H1 (cell line): ENCODE measurements at regions not wholly inside any gene's neighbourhood (a gene's known extent, or its start where the extent isn't known, plus 50 kb on each side); places are given as distances from the start of the nearest gene placed in this dataset.

ENCODE experiments used
- CTCF ChIA-PET: fragments of 300-600 bp; sonication (Branson Sonifier 250); formaldehyde crosslinking; loops from one replicate; lab custom pipeline; 2021; ENCODE audit not compliant: partially characterized antibody; lab: Charles Lee
- POLR2A ChIA-PET: fragments of 300-600 bp; sonication (Branson Sonifier 250); formaldehyde crosslinking; loops from one replicate; lab custom pipeline; 2021; ENCODE audit warnings: inconsistent platforms; ENCODE audit not compliant: partially characterized antibody; lab: Charles Lee
- DNase-seq, 2 experiments: peaks; one replicate each; pipeline versions ENCODE4 v3.0.0 to v3.0.0-alpha.2; 2010 to 2022; ENCODE audit warnings: low spot score in 2 of 2, low read depth in 1 of 2, mixed read lengths in 1 of 2
- FAIRE-seq: peaks from 2 replicates; lab custom pipeline; 2011; peaks lifted over from hg19 to GRCh38; lab: Jason Lieb, UNC
- H2AFZ ChIP-seq: 2 replicates; pipeline ENCODE4 v1.8.1; 2012; ENCODE audit warnings: low read length, inconsistent platforms
- H2AK5ac ChIP-seq: 2 replicates; pipeline ENCODE4 v1.6.1; 2013; ENCODE audit warnings: low read depth, low read length
- H2BK120ac ChIP-seq: replicated peaks from 2 replicates; pipeline ENCODE3; 2013; ENCODE audit warnings: low read depth, low read length, inconsistent platforms
- H2BK12ac ChIP-seq: 2 replicates; pipeline ENCODE4 v1.6.1; 2013; ENCODE audit warnings: low read depth, low read length
- H2BK15ac ChIP-seq: 2 replicates; pipeline ENCODE4 v1.6.1; 2013; ENCODE audit warnings: low read length
- H2BK20ac ChIP-seq: 2 replicates; pipeline ENCODE4 v1.6.1; 2013; ENCODE audit warnings: low read length
- H2BK5ac ChIP-seq: 2 replicates; pipeline ENCODE4 v1.6.1; 2013; ENCODE audit warnings: low read depth, low read length
- H3K14ac ChIP-seq: 2 replicates; pipeline ENCODE4 v1.6.1; 2013; ENCODE audit warnings: inconsistent platforms; ENCODE audit not compliant: insufficient read length
- H3K18ac ChIP-seq: 2 replicates; pipeline ENCODE4 v1.6.1; 2013; ENCODE audit warnings: low read length; ENCODE audit errors: extremely low read depth
- H3K23ac ChIP-seq: 2 replicates; pipeline ENCODE4 v1.6.1; 2013; ENCODE audit warnings: inconsistent platforms; ENCODE audit not compliant: insufficient read length
- H3K23me2 ChIP-seq: 2 replicates; pipeline ENCODE4 v1.6.1; 2013; ENCODE audit warnings: low read depth, low read length
- H3K27ac ChIP-seq: 2 replicates; pipeline ENCODE4 v1.6.1; 2011; ENCODE audit warnings: low read depth, low read length, inconsistent platforms
- H3K27me3 ChIP-seq, 4 experiments: replicated peaks in 1 of 4; 1 replicate in 1 of 4; 2 replicates in 3 of 4; pipeline versions ENCODE4 v1.6.1 to v1.8.1; 2011 to 2013; ENCODE audit warnings: low read length in 3 of 4, mild to moderate bottlenecking in 3 of 4, inconsistent platforms in 2 of 4, mixed read lengths in 2 of 4, moderate library complexity in 1 of 4; ENCODE audit not compliant: control insufficient read depth in 3 of 4, insufficient read depth in 3 of 4; ENCODE audit errors: extremely low read depth in 1 of 4
- H3K36me3 ChIP-seq, 4 experiments: 2 replicates each; pipeline versions ENCODE4 v1.6.1 to v1.8.1; 2011 to 2013; ENCODE audit warnings: mild to moderate bottlenecking in 4 of 4, low read length in 3 of 4, moderate library complexity in 2 of 4, control low read depth in 1 of 4, inconsistent platforms in 1 of 4; ENCODE audit not compliant: insufficient read depth in 4 of 4, control insufficient read depth in 2 of 4
- H3K4ac ChIP-seq: replicated peaks from 2 replicates; pipeline ENCODE3; 2013; ENCODE audit warnings: low read length, low read depth, mixed read lengths, inconsistent platforms; ENCODE audit not compliant: insufficient read length
- H3K4me1 ChIP-seq, 4 experiments: replicated peaks in 1 of 4; 1 replicate in 1 of 4; 2 replicates in 3 of 4; pipeline versions ENCODE4 v1.6.1 to v1.8.1; 2011 to 2013; ENCODE audit warnings: low read length in 3 of 4, inconsistent platforms in 2 of 4, mixed read lengths in 1 of 4; ENCODE audit not compliant: insufficient read depth in 4 of 4, control insufficient read depth in 3 of 4
- H3K4me2 ChIP-seq, 2 experiments: 2 replicates each; pipeline versions ENCODE4 v1.6.1 to v1.8.1; 2011 to 2013; ENCODE audit warnings: low read depth in 2 of 2, low read length in 2 of 2, control low read depth in 1 of 2, inconsistent platforms in 1 of 2, mild to moderate bottlenecking in 1 of 2; ENCODE audit not compliant: insufficient read depth in 1 of 2
- H3K4me3 ChIP-seq, 4 experiments: fragments of 200-600, 300-600 bp in 1 of 4; sonication (generic), shearing (Covaris generic), sonication (Bioruptor Twin) in 1 of 4; 2 replicates each; pipeline versions ENCODE4 v1.5.1 to v1.8.1; 2011 to 2016; ENCODE audit warnings: low read length in 4 of 4, low read depth in 3 of 4, control low read depth in 2 of 4, inconsistent platforms in 2 of 4, mild to moderate bottlenecking in 2 of 4, mixed read lengths in 1 of 4, moderate library complexity in 1 of 4; ENCODE audit not compliant: insufficient read depth in 2 of 4; ENCODE audit errors: extremely low read depth in 1 of 4
- H3K56ac ChIP-seq: replicated peaks from 2 replicates; pipeline ENCODE3; 2013; ENCODE audit warnings: low read depth, mild to moderate bottlenecking, mixed read lengths, low read length, inconsistent platforms; ENCODE audit not compliant: insufficient read length
- H3K79me1 ChIP-seq: 2 replicates; pipeline ENCODE4 v1.6.1; 2013; ENCODE audit warnings: low read depth, low read length, control low read depth
- H3K79me2 ChIP-seq, 2 experiments: 2 replicates each; pipeline versions ENCODE4 v1.6.1 to v1.8.1; 2012 to 2013; ENCODE audit warnings: low read length in 2 of 2, mild to moderate bottlenecking in 2 of 2, inconsistent platforms in 1 of 2; ENCODE audit not compliant: insufficient read depth in 2 of 2, control insufficient read depth in 1 of 2
- H3K9ac ChIP-seq, 4 experiments: replicated peaks in 1 of 4; 1 replicate in 1 of 4; 2 replicates in 3 of 4; pipeline versions ENCODE4 v1.6.1 to v1.8.1; 2011 to 2013; ENCODE audit warnings: low read depth in 3 of 4, low read length in 3 of 4, control low read depth in 2 of 4, mild to moderate bottlenecking in 2 of 4, moderate library complexity in 2 of 4, inconsistent platforms in 1 of 4; ENCODE audit errors: extremely low read depth in 1 of 4
- H3K9me3 ChIP-seq, 2 experiments: 2 replicates each; pipeline versions ENCODE4 v1.6.1 to v1.8.1; 2012 to 2013; ENCODE audit warnings: mild to moderate bottlenecking in 2 of 2, moderate library complexity in 2 of 2, control low read depth in 1 of 2, inconsistent platforms in 1 of 2, low read depth in 1 of 2, low read length in 1 of 2, mixed read lengths in 1 of 2; ENCODE audit not compliant: insufficient read depth in 2 of 2
- H4K20me1 ChIP-seq, 2 experiments: replicated peaks in 1 of 2; 2 replicates each; pipeline versions ENCODE3 to v1.8.1; 2011 to 2013; ENCODE audit warnings: inconsistent platforms in 2 of 2, low read length in 2 of 2, mild to moderate bottlenecking in 1 of 2; ENCODE audit not compliant: insufficient read depth in 2 of 2, control insufficient read depth in 1 of 2
- H4K5ac ChIP-seq: 2 replicates; pipeline ENCODE4 v1.6.1; 2013; ENCODE audit warnings: low read length, low read depth, mixed read lengths, inconsistent platforms; ENCODE audit not compliant: insufficient read length
- H4K8ac ChIP-seq: 2 replicates; pipeline ENCODE4 v1.8.0; 2013; ENCODE audit warnings: mild to moderate bottlenecking, moderate library complexity, low read length, inconsistent platforms; ENCODE audit not compliant: insufficient read depth; ENCODE audit errors: extremely low read depth
- H4K91ac ChIP-seq: replicated peaks from 2 replicates; pipeline ENCODE3; 2013; ENCODE audit warnings: low read length, mixed read lengths, inconsistent platforms; ENCODE audit not compliant: insufficient read length
- ASH2L ChIP-seq: fragments of 200-600, 300-600 bp; sonication (generic); IDR thresholded peaks from one replicate; pipeline ENCODE4 v1.7.1; 2017; ENCODE audit warnings: low read length
- CHD2 ChIP-seq: IDR thresholded peaks from 2 replicates; pipeline ENCODE4 v1.6.1; 2012; ENCODE audit warnings: low read length, improper control_type of control experiment
- FOSL1 ChIP-seq: IDR thresholded peaks from 2 replicates; pipeline ENCODE4 v1.6.1; 2011; ENCODE audit warnings: mild to moderate bottlenecking, low read depth, low read length, moderate library complexity; ENCODE audit not compliant: insufficient read depth
- KDM5A ChIP-seq: fragments of 200-600 bp; IDR thresholded peaks from 2 replicates; pipeline ENCODE4 v1.7.1; 2012; ENCODE audit warnings: mild to moderate bottlenecking, low read length, inconsistent platforms, mixed read lengths
- RFX5 ChIP-seq: IDR thresholded peaks from 2 replicates; pipeline ENCODE4 v1.6.1; 2011; ENCODE audit warnings: low read depth, low read length, improper control_type of control experiment, borderline replicate concordance
- SIN3A ChIP-seq, 2 experiments: IDR thresholded peaks in 1 of 2; conservative IDR thresholded peaks in 1 of 2; 2 replicates each; pipeline ENCODE4 v1.6.1; 2011 to 2012; ENCODE audit warnings: low read length in 2 of 2, improper control_type of control experiment in 1 of 2, low read depth in 1 of 2, mild to moderate bottlenecking in 1 of 2
- SRF ChIP-seq: IDR thresholded peaks from 2 replicates; pipeline ENCODE4 v1.6.1; 2011; ENCODE audit warnings: mild to moderate bottlenecking, low read depth, low read length, moderate library complexity
- TAF7 ChIP-seq: optimal IDR thresholded peaks from 2 replicates; pipeline ENCODE3; 2011; ENCODE audit warnings: low read depth, mild to moderate bottlenecking, inconsistent platforms, low read length, moderate library complexity, borderline replicate concordance
- TBP ChIP-seq: IDR thresholded peaks from 2 replicates; pipeline ENCODE4 v1.6.1; 2011; ENCODE audit warnings: low read depth, low read length, improper control_type of control experiment
- TCF12 ChIP-seq: IDR thresholded peaks from 2 replicates; pipeline ENCODE4 v1.6.1; 2011; ENCODE audit warnings: low read depth, mild to moderate bottlenecking, low read length
- USF2 ChIP-seq: IDR thresholded peaks from 2 replicates; pipeline ENCODE4 v1.6.1; 2011; ENCODE audit warnings: low read length, improper control_type of control experiment
- ZNF274 ChIP-seq: IDR thresholded peaks from 2 replicates; pipeline ENCODE4 v1.7.0; 2012; ENCODE audit warnings: low read length, borderline replicate concordance; ENCODE audit errors: extremely low read depth
- WGBS, 2 experiments: shearing (Covaris generic) in 1 of 2; methylation state at CpG; one replicate each; pipeline versions ENCODE4 v1.1.6 to v1.1.7; 2013 to 2015; ENCODE audit warnings: low lambda C conversion rate in 2 of 2, mixed read lengths in 2 of 2, inconsistent platforms in 1 of 2, low coverage in 1 of 2, missing lambda C conversion rate in 1 of 2; ENCODE audit not compliant: insufficient replicate concordance in 2 of 2, insufficient coverage in 1 of 2, insufficient read length in 1 of 2; ENCODE audit errors: extremely low coverage in 1 of 2, missing lambda C conversion rate in 1 of 2; 5-methylcytosine and 5-hydroxymethylcytosine counted together

DNA sequence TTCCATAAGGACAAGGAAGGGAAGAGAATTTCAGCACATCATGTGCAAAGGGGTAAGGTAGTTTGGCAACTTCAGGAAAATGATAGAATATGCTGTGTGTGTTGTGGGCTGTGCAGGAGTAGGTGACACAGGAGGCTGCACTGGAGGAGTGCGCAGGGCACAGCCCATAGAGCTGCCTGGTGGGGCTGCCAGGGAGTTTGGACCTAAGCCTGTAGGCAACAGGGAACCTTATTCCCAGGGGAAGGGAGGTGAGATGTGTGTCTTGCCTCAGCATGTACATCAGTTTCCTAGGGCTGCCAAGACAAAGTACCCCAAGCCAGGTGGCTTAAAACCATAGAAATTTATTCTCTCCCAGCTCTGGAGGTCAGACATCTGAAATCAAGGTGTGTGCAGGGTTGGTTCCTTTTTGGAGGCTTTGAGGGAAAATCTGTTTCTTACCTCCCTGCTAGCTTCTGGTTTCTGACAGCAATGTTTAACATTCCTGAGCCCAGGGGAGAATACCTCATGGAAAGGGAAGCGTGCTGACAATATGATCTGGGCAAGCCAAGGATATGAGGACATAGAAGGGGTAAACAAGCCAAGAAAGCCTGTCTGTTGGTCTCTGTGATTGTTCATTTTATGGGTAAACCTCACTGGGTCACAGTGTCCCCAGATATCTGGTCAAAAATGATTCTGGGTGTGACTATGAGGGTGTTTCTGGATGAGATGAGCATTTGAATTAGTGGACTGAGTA lies 174.0 kb upstream of the NTF3 start:
- Histone ChIP-seq H3K27me3 (no peaks in the 10 kb centered on the region), H3K4me1 (peaks cover 3 to 10% (median 8%) of the 10 kb centered on the region in 4 experiments), H3K36me3 (no peaks in the 10 kb centered on the region), H3K9ac (no peak overlapping the region; a peak in 1 of 7 replicates), H3K18ac (no peak overlapping the region), H3K27ac (no peak overlapping the region), H4K20me1 (no peaks in the 10 kb centered on the region), H3K4ac (no peak overlapping the region), H3K4me3 (no peak overlapping the region), H3K4me2 (no peak overlapping the region), H2AK5ac (no peak overlapping the region; the same call in 1 of the 2 replicates), H3K14ac (no peak overlapping the region), H2BK12ac (no peak overlapping the region), H2BK5ac (no peak overlapping the region), H3K23ac (no peak overlapping the region), H3K79me1 (no peaks in the 10 kb centered on the region), H2AFZ (no peak overlapping the region), H4K8ac (no peak overlapping the region), H3K79me2 (no peaks in the 10 kb centered on the region), H3K56ac (no peak overlapping the region), H3K9me3 (no peaks in the 10 kb centered on the region), H4K5ac (no peak overlapping the region), H3K23me2 (no peaks in the 10 kb centered on the region), H2BK120ac (no peak overlapping the region), H2BK20ac (no peak overlapping the region), H2BK15ac (no peak overlapping the region), H4K91ac (no peak overlapping the region)
- FAIRE-seq (no peak), DNase-seq (no peak)
- POLR2A ChIA-PET: interaction anchor here (1.0 to 1.9 kb wide), 3 partner anchors 10 to 13 kb away, joined by 3 to 6 read pairs (median 5); no protein-coding TSS in a partner anchor
- WGBS, 2 experiments: 94% methylated on average over 2 of the region's 2 CpGs; no CpG with 5 or more reads in 1 of the 2 experiments
- CTCF ChIA-PET: interaction anchor here (1.2 to 1.7 kb wide), 3 partner anchors 19 to 58 kb away, joined by 3 to 4 read pairs (median 3); no protein-coding TSS in a partner anchor
- TF ChIP-seq USF2 (no peak), TAF7 (no peak), CHD2 (no peak), KDM5A (no peak), SRF (no peak), FOSL1 (no peak), SIN3A (conservative IDR thresholded peaks at IDR 0.05 in 1 of 2, IDR thresholded peaks at IDR 0.05 in 1 of 2; ENCODE audit: low read depth in 1 of 2, low read length in 2 of 2) (no peak), ASH2L (no peak), TBP (no peak), RFX5 (no peak), ZNF274 (no peak), TCF12 (no peak)
